ENCODE measurements at regions not wholly inside any gene's neighbourhood (a gene's known extent, or its start where the extent isn't known, plus 50 kb on each side); places are given as distances from the start of the nearest gene placed in this dataset.

DNA sequence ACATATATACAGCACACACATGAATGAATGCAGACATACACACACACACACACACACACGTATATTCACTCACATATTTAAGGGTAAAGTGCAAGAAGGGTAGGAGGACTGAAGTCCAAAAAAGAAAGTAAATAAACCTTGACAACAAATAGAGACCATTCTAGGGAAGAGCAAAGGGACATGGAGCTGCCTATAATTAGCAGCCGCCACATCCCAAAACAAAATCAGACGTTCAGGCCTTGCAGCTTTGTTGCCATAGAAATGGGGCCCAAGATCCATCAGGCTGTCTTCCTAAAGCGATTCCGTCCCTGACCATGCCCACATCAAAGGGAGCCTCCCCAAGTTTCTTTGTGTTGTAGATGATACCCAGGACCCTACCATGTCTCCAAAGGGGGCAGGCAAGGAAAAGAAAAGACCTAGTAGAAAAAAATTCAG lies 703.5 kb upstream of the TBX3 start:
- no peak overlapping the region for H3K4me2 ChIP-seq
- TF ChIP-seq HOXA7 (CRISPR knock-in tag; IDR thresholded peaks at IDR 0.05): no peak
- TF ChIP-seq MYC (IDR thresholded peaks at IDR 0.05; ENCODE audit: borderline replicate concordance, low read length): no peak
- TF ChIP-seq ATOH8 (CRISPR knock-in tag; IDR thresholded peaks at IDR 0.05; ENCODE audit: low read depth): no peak
- no peak for TF ChIP-seq RCOR1 (IDR thresholded peaks at IDR 0.05; ENCODE audit: low read depth, low read length)
- TF ChIP-seq JUNB (IDR thresholded peaks at IDR 0.05): no peak
- TF ChIP-seq, protein P1, sequence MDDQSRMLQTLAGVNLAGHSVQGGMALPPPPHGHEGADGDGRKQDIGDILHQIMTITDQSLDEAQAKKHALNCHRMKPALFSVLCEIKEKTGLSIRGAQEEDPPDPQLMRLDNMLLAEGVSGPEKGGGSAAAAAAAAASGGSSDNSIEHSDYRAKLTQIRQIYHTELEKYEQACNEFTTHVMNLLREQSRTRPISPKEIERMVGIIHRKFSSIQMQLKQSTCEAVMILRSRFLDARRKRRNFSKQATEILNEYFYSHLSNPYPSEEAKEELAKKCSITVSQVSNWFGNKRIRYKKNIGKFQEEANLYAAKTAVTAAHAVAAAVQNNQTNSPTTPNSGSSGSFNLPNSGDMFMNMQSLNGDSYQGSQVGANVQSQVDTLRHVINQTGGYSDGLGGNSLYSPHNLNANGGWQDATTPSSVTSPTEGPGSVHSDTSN (IDR thresholded peaks at IDR 0.05): no peak
- TF ChIP-seq FOSB (CRISPR knock-in tag; IDR thresholded peaks at IDR 0.05): no peak
- no peak for TF ChIP-seq POLR2AphosphoS2 (conservative IDR thresholded peaks at IDR 0.05; ENCODE audit: low read length)
- TF ChIP-seq MAFK (IDR thresholded peaks at IDR 0.05; ENCODE audit: partially characterized antibody): no peak
- no peak for TF ChIP-seq NR3C1 (IDR thresholded peaks at IDR 0.05)
- TF ChIP-seq, protein P2, sequence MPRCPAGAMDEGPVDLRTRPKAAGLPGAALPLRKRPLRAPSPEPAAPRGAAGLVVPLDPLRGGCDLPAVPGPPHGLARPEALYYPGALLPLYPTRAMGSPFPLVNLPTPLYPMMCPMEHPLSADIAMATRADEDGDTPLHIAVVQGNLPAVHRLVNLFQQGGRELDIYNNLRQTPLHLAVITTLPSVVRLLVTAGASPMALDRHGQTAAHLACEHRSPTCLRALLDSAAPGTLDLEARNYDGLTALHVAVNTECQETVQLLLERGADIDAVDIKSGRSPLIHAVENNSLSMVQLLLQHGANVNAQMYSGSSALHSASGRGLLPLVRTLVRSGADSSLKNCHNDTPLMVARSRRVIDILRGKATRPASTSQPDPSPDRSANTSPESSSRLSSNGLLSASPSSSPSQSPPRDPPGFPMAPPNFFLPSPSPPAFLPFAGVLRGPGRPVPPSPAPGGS (IDR thresholded peaks at IDR 0.05): no peak
- TF ChIP-seq SMC3 (IDR thresholded peaks at IDR 0.05): no peak
- no peak for TF ChIP-seq TP53 (CRISPR knock-in tag; IDR thresholded peaks at IDR 0.05)
- TF ChIP-seq HEYL (CRISPR knock-in tag; IDR thresholded peaks at IDR 0.05): no peak
- no peak for TF ChIP-seq PHF8 (IDR thresholded peaks at IDR 0.05; ENCODE audit: borderline replicate concordance, low read depth)
- TF ChIP-seq SREBF2 (IDR thresholded peaks at IDR 0.05): no peak
- TF ChIP-seq HMGXB4 (CRISPR knock-in tag; IDR thresholded peaks at IDR 0.05; ENCODE audit: borderline replicate concordance): no peak
- TF ChIP-seq, protein P3, sequence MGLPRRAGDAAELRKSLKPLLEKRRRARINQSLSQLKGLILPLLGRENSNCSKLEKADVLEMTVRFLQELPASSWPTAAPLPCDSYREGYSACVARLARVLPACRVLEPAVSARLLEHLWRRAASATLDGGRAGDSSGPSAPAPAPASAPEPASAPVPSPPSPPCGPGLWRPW (IDR thresholded peaks at IDR 0.05): no peak
- H3K9me3 ChIP-seq: no peaks in the 10 kb centered on the region
- ChIA-PET POLR2A (no interaction called here), CTCF (interaction anchor here (0.6 kb wide), 1 partner anchor 47 kb away, joined by 3 read pairs; no protein-coding TSS in a partner anchor)
- DNase-seq (ENCODE audit: low read depth in 1 of 2, low spot score in 1 of 2) (no peak), FAIRE-seq (no peak), ATAC-seq (no peak)
- no peak overlapping the region for H3K4me3 ChIP-seq
- 67% methylated on average over 5 of the region's 5 CpGs for WGBS (ENCODE audit: missing lambda C conversion rate)
- H3K4me1 ChIP-seq: peaks cover 12% of the 10 kb centered on the region
- no peak overlapping the region for H3K27ac ChIP-seq

GRCh38 chr12:115386946-115387345 lies 703.0 kb upstream of the TBX3 start:
- Histone ChIP-seq H3K4me1 (peaks cover 12% of the 10 kb centered on the region), H3K9me3 (no peaks in the 10 kb centered on the region), H3K4me3 (no peak overlapping the region), H3K27ac (no peak overlapping the region), H3K4me2 (no peak overlapping the region)
- FAIRE-seq: no peak
- no peak for DNase-seq (ENCODE audit: low read depth in 1 of 2, low spot score in 1 of 2)
- WGBS (ENCODE audit: missing lambda C conversion rate): 86% methylated on average over 6 of the region's 6 CpGs
- POLR2A ChIA-PET: no interaction called here
- CTCF ChIA-PET: no interaction called here
- ATAC-seq: no peak
- TF ChIP-seq EHMT2 (IDR thresholded peaks at IDR 0.05; ENCODE audit: low read depth) (no peak), TFCP2L1 (CRISPR knock-in tag; IDR thresholded peaks at IDR 0.05) (no peak), NR3C1 (IDR thresholded peaks at IDR 0.05) (no peak), SREBF2 (IDR thresholded peaks at IDR 0.05) (no peak), NFE2L2 (conservative IDR thresholded peaks at IDR 0.05; ENCODE audit: low read length) (no peak), ELK1 (IDR thresholded peaks at IDR 0.05; ENCODE audit: low read depth, low read length) (no peak), KDM1A (IDR thresholded peaks at IDR 0.05; ENCODE audit: low read depth) (no peak), ZNF302 (CRISPR knock-in tag; IDR thresholded peaks at IDR 0.05) (no peak), CBX2 (IDR thresholded peaks at IDR 0.05; ENCODE audit: borderline replicate concordance, low read depth) (no peak), KDM5A (IDR thresholded peaks at IDR 0.05) (no peak), RNF2 (IDR thresholded peaks at IDR 0.05; ENCODE audit: borderline replicate concordance, low read depth) (no peak), ZC3H11A (IDR thresholded peaks at IDR 0.05) (no peak), RFX5 (IDR thresholded peaks at IDR 0.05) (no peak), FOXS1 (CRISPR knock-in tag; IDR thresholded peaks at IDR 0.05) (no peak), TP53 (CRISPR knock-in tag; IDR thresholded peaks at IDR 0.05) (no peak)

All from A549 (cell line).